Duodenal mucosa (tissue), 2 donors: ENCODE measurements at regions not wholly inside any gene's neighbourhood (a gene's known extent, or its start where the extent isn't known, plus 50 kb on each side); places are given as distances from the start of the nearest gene placed in this dataset.

Experiments
- H3K27ac ChIP-seq: one replicate; pipeline ENCODE4 v1.7.0; 2013; ENCODE audit warnings: low read depth, low read length
- H3K27me3 ChIP-seq, 2 donors: one replicate each; pipeline ENCODE4 v1.7.0; 2013; ENCODE audit warnings: low read length in 2 of 2, control low read depth in 1 of 2; ENCODE audit not compliant: insufficient read depth in 2 of 2, control insufficient read depth in 1 of 2
- H3K36me3 ChIP-seq, 2 donors: one replicate each; pipeline ENCODE4 v1.7.0; 2013; ENCODE audit warnings: low read length in 2 of 2, control low read depth in 1 of 2; ENCODE audit not compliant: insufficient read depth in 2 of 2, control insufficient read depth in 1 of 2
- H3K4me1 ChIP-seq, 2 donors: one replicate each; pipeline ENCODE4 v1.7.0; 2013; ENCODE audit warnings: low read length in 2 of 2, control low read depth in 1 of 2; ENCODE audit not compliant: insufficient read depth in 2 of 2, control insufficient read depth in 1 of 2
- H3K4me3 ChIP-seq, 2 donors: one replicate each; pipeline ENCODE4 v1.7.0; 2013; ENCODE audit warnings: low read length in 2 of 2, low read depth in 1 of 2
- H3K9ac ChIP-seq, 2 donors: one replicate each; pipeline ENCODE4 v1.7.0; 2013; ENCODE audit warnings: low read length in 2 of 2, low read depth in 1 of 2
- H3K9me3 ChIP-seq, 2 donors: one replicate each; pipeline ENCODE4 v1.7.0; 2013; ENCODE audit warnings: low read length in 2 of 2, control low read depth in 1 of 2; ENCODE audit not compliant: control insufficient read depth in 1 of 2

- H3K4me3 ChIP-seq = no peak overlapping the region
- H3K9me3 ChIP-seq = peaks cover 0 to 6% of the 10 kb centered on the region in 2 donors
- peaks cover 0 to 4% of the 10 kb centered on the region in 2 donors for H3K27me3 ChIP-seq
- peaks cover 0 to 5% of the 10 kb centered on the region in 2 donors for H3K4me1 ChIP-seq
- H3K27ac ChIP-seq = no peak overlapping the region
- H3K36me3 ChIP-seq = no peaks in the 10 kb centered on the region
- no peak overlapping the region for H3K9ac ChIP-seq
Observed at GRCh38 chr22:27573280-27574001, 228.1 kb downstream of the MN1 start.

GRCh38 chr22:27574002-27574366 is 227.6 kb downstream of the MN1 start:
- H3K27me3 ChIP-seq = peaks cover 0 to 4% of the 10 kb centered on the region in 2 donors
- H3K27ac ChIP-seq = no peak overlapping the region
- no peaks in the 10 kb centered on the region for H3K36me3 ChIP-seq
- H3K9me3 ChIP-seq = peaks cover 0 to 6% of the 10 kb centered on the region in 2 donors
- no peak overlapping the region for H3K9ac ChIP-seq
- peaks cover 0 to 5% of the 10 kb centered on the region in 2 donors for H3K4me1 ChIP-seq
- no peak overlapping the region for H3K4me3 ChIP-seq

DNA sequence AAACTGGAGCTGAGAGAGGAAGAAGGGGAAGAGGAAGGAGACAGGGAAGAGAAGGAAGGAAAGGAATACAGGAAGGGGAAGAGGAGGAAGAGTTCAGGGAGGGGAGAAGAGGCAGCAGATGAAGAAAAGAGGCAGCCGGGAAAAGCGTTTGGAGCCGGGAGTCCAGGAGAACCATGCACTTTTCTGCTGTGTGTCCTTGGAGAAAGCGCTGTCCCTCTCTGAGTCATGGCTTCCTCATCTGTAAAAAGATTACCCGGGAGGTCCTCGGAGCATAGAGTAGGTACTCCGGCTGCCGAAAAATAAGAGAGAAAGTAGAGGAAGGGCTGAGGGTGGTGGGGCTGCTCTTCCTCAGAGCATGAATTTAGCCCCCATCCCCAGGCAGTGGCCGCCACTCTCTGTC is 226.9 kb downstream of the MN1 start:
- no peaks in the 10 kb centered on the region for H3K36me3 ChIP-seq
- no peak overlapping the region for H3K9ac ChIP-seq
- peaks cover 0 to 5% of the 10 kb centered on the region in 2 donors for H3K4me1 ChIP-seq
- peaks cover 0 to 6% of the 10 kb centered on the region in 2 donors for H3K9me3 ChIP-seq
- H3K27me3 ChIP-seq = peaks cover 0 to 6% of the 10 kb centered on the region in 2 donors
- no peak overlapping the region for H3K27ac ChIP-seq
- H3K4me3 ChIP-seq = no peak overlapping the region

- no peak overlapping the region for H3K9ac ChIP-seq
- H3K36me3 ChIP-seq = no peaks in the 10 kb centered on the region
- peaks cover 0 to 7% of the 10 kb centered on the region in 2 donors for H3K27me3 ChIP-seq
- no peak overlapping the region for H3K4me3 ChIP-seq
- H3K4me1 ChIP-seq = peaks cover 0 to 5% of the 10 kb centered on the region in 2 donors
- H3K27ac ChIP-seq = no peak overlapping the region
- H3K9me3 ChIP-seq = peaks cover 0 to 6% of the 10 kb centered on the region in 2 donors
Observed at GRCh38 chr22:27575348-27575747, 226.2 kb downstream of the MN1 start.

DNA sequence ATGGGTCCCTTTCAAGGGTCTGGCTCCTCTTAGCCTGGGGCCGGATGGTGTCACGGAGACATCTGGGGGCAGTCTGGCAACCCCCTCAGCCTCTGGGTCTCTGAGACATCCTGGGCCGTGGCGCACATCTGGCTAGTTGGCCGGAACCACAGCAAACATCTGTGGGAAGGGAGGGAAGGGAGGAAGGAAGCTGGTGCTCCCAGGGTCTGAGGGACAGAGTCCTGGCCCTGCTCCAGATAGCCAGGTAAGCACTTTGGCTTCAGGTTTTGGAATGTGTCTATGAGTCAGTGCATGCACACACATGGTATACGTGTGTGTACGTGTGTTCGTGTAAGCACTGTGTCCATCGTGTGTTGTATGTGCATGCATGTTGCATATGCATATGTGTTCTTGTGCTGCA is 225.1 kb downstream of the MN1 start:
- Histone ChIP-seq H3K27ac (no peak overlapping the region), H3K9ac (no peak overlapping the region), H3K36me3 (no peaks in the 10 kb centered on the region), H3K4me3 (no peak overlapping the region), H3K27me3 (peaks cover 0 to 11% of the 10 kb centered on the region in 2 donors), H3K9me3 (peaks cover 0 to 6% of the 10 kb centered on the region in 2 donors), H3K4me1 (peaks cover 0 to 5% of the 10 kb centered on the region in 2 donors)

DNA sequence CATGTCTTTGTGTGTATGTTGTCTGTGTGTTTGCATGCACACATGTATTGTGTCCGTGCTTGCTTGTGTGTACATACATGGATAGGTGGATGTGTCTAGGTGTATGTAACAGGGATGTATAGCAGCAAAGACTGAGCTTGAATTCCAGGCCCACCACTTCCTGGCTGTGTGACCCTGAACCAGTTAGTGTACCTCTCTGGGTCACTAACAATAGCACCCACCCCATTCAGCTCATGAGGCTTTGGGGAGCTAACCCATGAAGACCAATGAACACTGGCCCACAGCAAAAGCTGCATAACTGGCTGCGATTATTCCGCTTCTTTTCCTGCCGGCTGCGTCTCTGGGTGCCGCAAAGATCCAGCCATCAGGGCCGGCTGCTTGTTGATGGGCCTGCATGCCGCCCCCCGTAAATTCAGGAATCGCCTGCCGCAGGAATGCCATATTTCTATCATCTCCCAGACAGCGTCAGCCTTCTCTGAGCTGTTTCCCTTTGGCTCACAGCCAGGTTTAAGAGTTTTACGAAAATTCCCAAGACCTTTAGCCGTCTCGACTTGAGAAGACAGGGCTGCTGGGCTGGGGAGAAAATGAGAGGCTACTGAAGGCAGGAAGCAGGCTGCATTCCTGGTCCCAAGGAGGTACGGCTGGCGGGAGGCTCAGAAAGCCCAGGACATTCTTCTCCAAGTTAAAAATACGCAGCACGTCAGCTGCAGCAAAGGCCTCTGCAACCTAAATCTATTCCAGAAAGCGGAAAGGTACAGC is 224.6 kb downstream of the MN1 start:
- H3K36me3 ChIP-seq = no peaks in the 10 kb centered on the region
- no peak overlapping the region for H3K9ac ChIP-seq
- peaks cover 0 to 5% of the 10 kb centered on the region in 2 donors for H3K4me1 ChIP-seq
- H3K9me3 ChIP-seq = peaks cover 0 to 5% of the 10 kb centered on the region in 2 donors
- H3K4me3 ChIP-seq = no peak overlapping the region
- peaks cover 0 to 11% of the 10 kb centered on the region in 2 donors for H3K27me3 ChIP-seq
- H3K27ac ChIP-seq = no peak overlapping the region

DNA sequence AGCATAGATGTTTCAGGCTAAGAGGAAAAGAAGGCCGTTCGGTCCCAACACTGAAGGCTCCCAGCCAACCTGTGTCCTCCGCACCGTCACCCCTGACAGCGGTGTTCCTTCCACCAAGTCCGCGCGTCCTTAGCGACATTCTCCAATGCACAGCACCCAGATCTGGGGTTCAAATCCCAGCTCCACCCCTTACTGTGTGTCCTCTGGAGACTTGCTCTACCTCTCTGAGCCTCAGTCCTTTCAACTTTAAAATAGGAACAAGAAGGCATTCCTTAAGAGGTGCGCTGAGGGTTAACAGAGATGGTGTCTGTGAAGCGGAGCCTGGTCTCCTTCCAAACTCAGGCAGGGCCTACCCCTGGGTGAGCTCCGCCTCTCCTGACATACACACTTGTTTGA is 224.0 kb downstream of the MN1 start:
- Histone ChIP-seq H3K27ac (peak overlapping the region; percentile 11), H3K27me3 (peaks cover 0 to 11% of the 10 kb centered on the region in 2 donors), H3K4me1 (peaks cover 0 to 5% of the 10 kb centered on the region in 2 donors), H3K9ac (no peak overlapping the region), H3K36me3 (no peaks in the 10 kb centered on the region), H3K4me3 (no peak overlapping the region), H3K9me3 (no peaks in the 10 kb centered on the region)

DNA sequence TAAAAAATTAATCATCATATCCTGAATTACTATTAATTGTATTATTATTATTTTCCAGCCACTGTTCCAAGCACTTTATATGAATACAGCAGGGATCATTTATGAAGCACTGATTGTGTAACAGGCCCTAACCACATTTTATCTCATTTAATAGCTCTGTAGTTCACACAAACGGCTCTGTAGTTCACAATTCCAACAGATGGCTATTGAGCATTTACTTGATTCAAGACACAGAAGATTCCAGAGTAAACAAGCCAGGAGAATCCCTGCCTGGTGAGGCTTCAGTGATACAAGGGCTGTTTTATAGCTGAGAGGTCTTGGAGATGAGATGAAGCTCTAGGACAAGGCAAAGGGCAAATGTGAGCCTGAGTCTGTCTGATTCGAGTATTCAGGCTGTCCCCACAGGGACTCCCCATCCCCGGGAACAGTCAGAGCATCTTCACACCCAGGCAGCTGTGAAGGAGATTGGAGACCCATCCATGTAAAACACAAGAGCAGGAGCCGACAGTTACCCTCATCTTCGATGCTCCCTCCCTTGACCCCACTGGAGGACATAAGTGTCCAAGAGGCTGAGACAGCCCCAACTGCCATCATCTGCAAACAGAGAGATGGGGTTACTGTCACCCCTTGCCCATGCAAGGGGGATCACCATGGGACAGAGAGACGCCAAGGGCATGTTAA is 222.5 kb downstream of the MN1 start:
- H3K27ac ChIP-seq = no peak overlapping the region
- H3K4me3 ChIP-seq = no peak overlapping the region
- H3K9me3 ChIP-seq = no peaks in the 10 kb centered on the region
- no peaks in the 10 kb centered on the region for H3K36me3 ChIP-seq
- no peak overlapping the region for H3K9ac ChIP-seq
- peaks cover 0 to 5% of the 10 kb centered on the region in 2 donors for H3K4me1 ChIP-seq
- peaks cover 0 to 11% of the 10 kb centered on the region in 2 donors for H3K27me3 ChIP-seq

- Histone ChIP-seq H3K27ac (no peak overlapping the region), H3K9ac (no peak overlapping the region), H3K4me3 (no peak overlapping the region), H3K36me3 (no peaks in the 10 kb centered on the region), H3K27me3 (peaks cover 0 to 14% of the 10 kb centered on the region in 2 donors), H3K4me1 (peaks cover 0 to 5% of the 10 kb centered on the region in 2 donors), H3K9me3 (no peaks in the 10 kb centered on the region)
Observed at GRCh38 chr22:27580311-27580897, 221.2 kb downstream of the MN1 start.
